ENCODE measurements at regions not wholly inside any gene's neighbourhood (a gene's known extent, or its start where the extent isn't known, plus 50 kb on each side); places are given as distances from the start of the nearest gene placed in this dataset.
A peak's percentile ranks its signal among the peaks of the same experiment; 100 is the strongest.

GRCh38 chr13:37510441-37510840 is 88.1 kb downstream of the POSTN start:
- DNase-seq (ENCODE audit: low read depth): no peak

GRCh38 chr13:37505531-37505930 is 93.0 kb downstream of the POSTN start:
- DNase-seq (ENCODE audit: low read depth): no peak

GRCh38 chr13:37504251-37504650 is 94.3 kb downstream of the POSTN start:
- DNase-seq (ENCODE audit: low read depth): no peak

GRCh38 chr13:37503287-37503686 is 95.3 kb downstream of the POSTN start:
- DNase-seq (ENCODE audit: low read depth): no peak

GRCh38 chr13:37502303-37502993 is 96.1 kb downstream of the POSTN start:
- DNase-seq (ENCODE audit: low read depth): peak; percentile 72

GRCh38 chr13:37501187-37501586 is 97.4 kb downstream of the POSTN start:
- DNase-seq (ENCODE audit: low read depth): no peak

GRCh38 chr13:37495046-37495445 is 103.5 kb downstream of the POSTN start:
- peak; percentile 73 for DNase-seq (ENCODE audit: low read depth)

GRCh38 chr13:37493775-37494174 is 104.8 kb downstream of the POSTN start:
- DNase-seq (ENCODE audit: low read depth): no peak

- DNase-seq (ENCODE audit: low read depth): peak; percentile 99
Measured at GRCh38 chr13:37492741-37493514, 105.6 kb downstream of the POSTN start.

GRCh38 chr13:37492075-37492474 is 106.5 kb downstream of the POSTN start:
- DNase-seq (ENCODE audit: low read depth): peak; percentile 83

GRCh38 chr13:37491661-37492060 is 106.9 kb downstream of the POSTN start:
- no peak for DNase-seq (ENCODE audit: low read depth)

GRCh38 chr13:37490176-37490779 is 108.3 kb downstream of the POSTN start:
- peak; percentile 52 for DNase-seq (ENCODE audit: low read depth)

GRCh38 chr13:37488726-37489125 is 109.8 kb downstream of the POSTN start:
- DNase-seq (ENCODE audit: low read depth): peak; percentile 79

GRCh38 chr13:37486171-37486681 is 112.3 kb downstream of the POSTN start:
- DNase-seq (ENCODE audit: low read depth): peak; percentile 24

GRCh38 chr13:37485756-37486155 is 112.8 kb downstream of the POSTN start:
- DNase-seq (ENCODE audit: low read depth): peak; percentile 49

GRCh38 chr13:37484056-37484455 is 114.5 kb downstream of the POSTN start:
- peak; percentile 35 for DNase-seq (ENCODE audit: low read depth)

- no peak for DNase-seq (ENCODE audit: low read depth)
Measured at GRCh38 chr13:37482331-37482730, 116.2 kb downstream of the POSTN start.

- DNase-seq (ENCODE audit: low read depth): no peak
Measured at GRCh38 chr13:37481885-37482227, 116.7 kb downstream of the POSTN start.

GRCh38 chr13:37481011-37481884 is 117.3 kb downstream of the POSTN start:
- peak; percentile 66 for DNase-seq (ENCODE audit: low read depth)

- DNase-seq (ENCODE audit: low read depth): no peak
Measured at GRCh38 chr13:37479916-37480315, 118.7 kb downstream of the POSTN start.

GRCh38 chr13:37476874-37477273 is 121.7 kb downstream of the POSTN start:
- peak; percentile 90 for DNase-seq (ENCODE audit: low read depth)

GRCh38 chr13:37475966-37476365 is 122.6 kb downstream of the POSTN start:
- peak; percentile 84 for DNase-seq (ENCODE audit: low read depth)
